Lower leg skin (tissue), 3 donors: ENCODE measurements at regions not wholly inside any gene's neighbourhood (a gene's known extent, or its start where the extent isn't known, plus 50 kb on each side); places are given as distances from the start of the nearest gene placed in this dataset.

Source experiments
- CTCF ChIP-seq, 3 donors: fragments of 450-650 bp; IDR thresholded peaks; one replicate each; pipeline ENCODE4 v1.5.1; 2016; ENCODE audit warnings: antibody characterized with exemption in 3 of 3, mild to moderate bottlenecking in 3 of 3, moderate library complexity in 2 of 3
- POLR2A ChIP-seq, 2 donors: fragments of 450-650 bp; IDR thresholded peaks; one replicate each; pipeline ENCODE4 v1.6.1; 2016 to 2017; ENCODE audit warnings: antibody characterized with exemption in 2 of 2, mild to moderate bottlenecking in 1 of 2, moderate library complexity in 1 of 2

GRCh38 chr14:38710881-38711280 is 392.2 kb downstream of the SEC23A start:
- TF ChIP-seq CTCF (IDR thresholded peaks at IDR 0.05) (no peak), POLR2A (IDR thresholded peaks at IDR 0.05) (no peak)
